NB4 (cell line): ENCODE measurements at regions not wholly inside any gene's neighbourhood (a gene's known extent, or its start where the extent isn't known, plus 50 kb on each side); places are given as distances from the start of the nearest gene placed in this dataset.

Experiments
- DNase-seq: peaks from one replicate; pipeline ENCODE4 v3.0.0; 2010; ENCODE audit warnings: low read depth
- H3K4me3 ChIP-seq: one replicate; pipeline ENCODE4 v1.5.1; 2011; ENCODE audit warnings: mild to moderate bottlenecking, low read depth, low read length, moderate library complexity
- CTCF ChIP-seq: IDR thresholded peaks from one replicate; pipeline ENCODE4 v1.5.1; 2012; ENCODE audit warnings: low read depth, low read length
- MAX ChIP-seq: IDR thresholded peaks from 2 replicates; pipeline ENCODE4 v1.6.1; 2011; ENCODE audit warnings: low read depth, low read length
- POLR2A ChIP-seq: IDR thresholded peaks from 2 replicates; pipeline ENCODE4 v1.6.1; 2011; ENCODE audit warnings: mild to moderate bottlenecking; ENCODE audit not compliant: insufficient read length; ENCODE audit errors: extremely low read depth

GRCh38 chr7:159195946-159196345 is 51.3 kb upstream of the VIPR2 start:
- H3K4me3 ChIP-seq = no peak overlapping the region
- peak; percentile 36 for DNase-seq
- no peak for TF ChIP-seq POLR2A
- TF ChIP-seq CTCF = no peak
- no peak for TF ChIP-seq MAX
